ENCODE measurements at regions not wholly inside any gene's neighbourhood (a gene's known extent, or its start where the extent isn't known, plus 50 kb on each side); places are given as distances from the start of the nearest gene placed in this dataset.

DNA sequence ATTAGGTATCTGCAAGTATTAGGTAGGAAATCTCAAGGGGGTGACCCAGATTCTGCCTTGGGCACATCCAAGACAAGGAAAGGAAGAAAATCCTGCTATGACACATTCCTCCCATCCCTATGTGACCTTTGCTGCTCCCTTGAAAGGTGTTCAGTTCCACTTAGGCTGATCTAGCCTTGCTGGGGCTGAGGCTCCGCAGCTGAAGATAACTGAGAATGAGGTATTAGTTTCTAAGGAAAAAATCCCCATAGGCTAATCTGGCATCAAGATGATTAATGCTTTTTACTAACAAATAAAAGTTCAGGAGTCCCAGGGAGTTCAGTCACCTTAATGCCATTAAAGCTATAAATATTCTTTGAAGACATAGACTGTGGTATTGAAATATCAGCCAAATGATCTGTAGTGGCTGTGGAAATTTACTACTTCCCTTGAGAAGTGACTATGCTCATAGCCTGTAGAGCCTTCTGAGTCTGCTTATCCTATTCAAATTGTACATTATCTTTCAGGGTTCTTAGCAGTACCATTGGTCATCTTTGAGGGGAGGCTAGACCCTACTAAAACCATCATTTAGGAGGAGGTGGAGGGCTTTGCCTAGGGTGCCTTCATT, 239.9 kb upstream of the RAG2 start:
- ChIA-PET CTCF (ENCODE audit: unreplicated experiment) (no interaction called here), POLR2A (no interaction called here)
- Histone ChIP-seq H3K9me2 (ENCODE audit: insufficient read depth, low read length) (no peaks in the 10 kb centered on the region), H4K20me1 (ENCODE audit: insufficient read depth, low read length) (no peaks in the 10 kb centered on the region), H3K4me1 (ENCODE audit: insufficient read depth, low read length, poor library complexity, severe bottlenecking) (no peaks in the 10 kb centered on the region), H3K36me3 (ENCODE audit: insufficient read depth, low read length) (no peaks in the 10 kb centered on the region), H3K9me3 (ENCODE audit: low read length) (no peaks in the 10 kb centered on the region), H3K4me2 (ENCODE audit: low read length) (no peak overlapping the region), H3K27ac (ENCODE audit: low read depth, low read length, poor library complexity, severe bottlenecking) (no peak overlapping the region), H3K79me2 (ENCODE audit: insufficient read depth, low read depth, low read length) (no peaks in the 10 kb centered on the region), H3K4me3 (ENCODE audit: low read depth, low read length, poor library complexity, severe bottlenecking) (no peak overlapping the region), H2AFZ (ENCODE audit: low read length) (no peak overlapping the region)
- TF ChIP-seq, protein P1, sequence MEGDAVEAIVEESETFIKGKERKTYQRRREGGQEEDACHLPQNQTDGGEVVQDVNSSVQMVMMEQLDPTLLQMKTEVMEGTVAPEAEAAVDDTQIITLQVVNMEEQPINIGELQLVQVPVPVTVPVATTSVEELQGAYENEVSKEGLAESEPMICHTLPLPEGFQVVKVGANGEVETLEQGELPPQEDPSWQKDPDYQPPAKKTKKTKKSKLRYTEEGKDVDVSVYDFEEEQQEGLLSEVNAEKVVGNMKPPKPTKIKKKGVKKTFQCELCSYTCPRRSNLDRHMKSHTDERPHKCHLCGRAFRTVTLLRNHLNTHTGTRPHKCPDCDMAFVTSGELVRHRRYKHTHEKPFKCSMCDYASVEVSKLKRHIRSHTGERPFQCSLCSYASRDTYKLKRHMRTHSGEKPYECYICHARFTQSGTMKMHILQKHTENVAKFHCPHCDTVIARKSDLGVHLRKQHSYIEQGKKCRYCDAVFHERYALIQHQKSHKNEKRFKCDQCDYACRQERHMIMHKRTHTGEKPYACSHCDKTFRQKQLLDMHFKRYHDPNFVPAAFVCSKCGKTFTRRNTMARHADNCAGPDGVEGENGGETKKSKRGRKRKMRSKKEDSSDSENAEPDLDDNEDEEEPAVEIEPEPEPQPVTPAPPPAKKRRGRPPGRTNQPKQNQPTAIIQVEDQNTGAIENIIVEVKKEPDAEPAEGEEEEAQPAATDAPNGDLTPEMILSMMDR (conservative IDR thresholded peaks at IDR 0.05; ENCODE audit: low read length) = no peak
- TF ChIP-seq EZH2phosphoT487 (IDR thresholded peaks at IDR 0.05; ENCODE audit: borderline replicate concordance, low read depth, low read length) = no peak
- intact Hi-C loops (cut with micrococcal nuclease; ENCODE audit: unreplicated experiment) = no loop called here
- no peak for DNase-seq (ENCODE audit: low spot score)
- no TSS peak for BruUV-seq (replicated peaks)

DNA sequence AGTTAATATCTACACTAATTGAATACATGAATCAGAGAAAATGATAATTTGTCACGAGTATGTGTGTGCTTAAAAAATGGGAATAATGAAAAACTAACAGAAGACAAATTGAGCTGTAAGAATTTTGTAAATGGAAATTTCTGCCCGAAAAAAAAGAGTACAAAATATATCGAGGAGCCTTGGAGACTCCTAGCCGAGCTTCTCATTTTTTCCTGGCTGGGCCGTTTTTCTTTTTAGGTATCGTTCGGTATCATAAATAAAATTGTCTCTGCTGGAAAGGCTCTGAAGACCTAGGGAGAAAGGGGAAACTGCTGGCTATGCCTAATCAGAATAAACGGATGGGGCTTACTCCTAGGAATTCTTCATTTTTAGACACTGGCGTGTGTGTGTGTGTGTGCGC, 227.2 kb upstream of the RAG2 start:
- no peaks in the 10 kb centered on the region for H3K9me2 ChIP-seq (ENCODE audit: insufficient read depth, low read length)
- no peaks in the 10 kb centered on the region for H3K9me3 ChIP-seq (ENCODE audit: low read length)
- no peaks in the 10 kb centered on the region for H4K20me1 ChIP-seq (ENCODE audit: insufficient read depth, low read length)
- H2AFZ ChIP-seq (ENCODE audit: low read length) = no peak overlapping the region
- intact Hi-C loops (cut with micrococcal nuclease; ENCODE audit: unreplicated experiment) = no loop called here
- POLR2A ChIA-PET = interaction anchor here (0.6 kb wide), 1 partner anchor 451 kb away, joined by 3 read pairs; no protein-coding TSS in a partner anchor
- CTCF ChIA-PET (ENCODE audit: unreplicated experiment) = no interaction called here
- H3K4me3 ChIP-seq (ENCODE audit: low read depth, low read length, poor library complexity, severe bottlenecking) = no peak overlapping the region
- no TSS peak for BruUV-seq (replicated peaks)
- DNase-seq (ENCODE audit: low spot score) = no peak
- H3K4me1 ChIP-seq (ENCODE audit: insufficient read depth, low read length, poor library complexity, severe bottlenecking) = no peaks in the 10 kb centered on the region
- no peaks in the 10 kb centered on the region for H3K36me3 ChIP-seq (ENCODE audit: insufficient read depth, low read length)
- no peak overlapping the region for H3K27ac ChIP-seq (ENCODE audit: low read depth, low read length, poor library complexity, severe bottlenecking)
- H3K4me2 ChIP-seq (ENCODE audit: low read length) = no peak overlapping the region
- no peaks in the 10 kb centered on the region for H3K79me2 ChIP-seq (ENCODE audit: insufficient read depth, low read depth, low read length)
- TF ChIP-seq EZH2phosphoT487 (IDR thresholded peaks at IDR 0.05; ENCODE audit: borderline replicate concordance, low read depth, low read length) = no peak
- TF ChIP-seq, protein P1 (conservative IDR thresholded peaks at IDR 0.05; ENCODE audit: low read length) = no peak

DNA sequence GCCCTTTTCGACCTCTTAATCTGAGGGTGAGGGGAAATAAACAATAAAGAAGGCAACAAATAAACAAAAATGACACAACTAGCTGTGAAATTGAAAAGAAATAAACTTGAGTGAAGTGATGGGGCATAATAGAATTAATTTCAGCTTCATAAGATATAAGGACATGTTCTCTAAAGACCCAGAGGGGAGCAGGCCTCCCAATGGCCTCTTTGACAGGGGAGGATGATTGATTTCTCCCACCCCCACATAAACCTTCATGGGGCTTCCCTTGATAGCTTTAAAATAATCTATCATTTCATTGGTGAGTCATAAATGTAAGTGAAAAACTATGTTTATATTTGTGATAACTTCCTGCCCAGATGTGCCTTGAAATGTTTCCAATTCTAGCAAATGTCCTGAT, 226.3 kb upstream of the RAG2 start:
- no peak for DNase-seq (ENCODE audit: low spot score)
- POLR2A ChIA-PET = interaction anchor here (1.2 to 1.4 kb wide), 2 partner anchors 10 to 96 kb away, joined by 3 to 6 read pairs; no protein-coding TSS in a partner anchor
- Histone ChIP-seq H4K20me1 (ENCODE audit: insufficient read depth, low read length) (no peaks in the 10 kb centered on the region), H3K79me2 (ENCODE audit: insufficient read depth, low read depth, low read length) (no peaks in the 10 kb centered on the region), H3K36me3 (ENCODE audit: insufficient read depth, low read length) (no peaks in the 10 kb centered on the region), H3K4me3 (ENCODE audit: low read depth, low read length, poor library complexity, severe bottlenecking) (no peak overlapping the region), H3K27ac (ENCODE audit: low read depth, low read length, poor library complexity, severe bottlenecking) (no peak overlapping the region), H3K4me2 (ENCODE audit: low read length) (no peak overlapping the region), H3K4me1 (ENCODE audit: insufficient read depth, low read length, poor library complexity, severe bottlenecking) (no peaks in the 10 kb centered on the region), H3K9me3 (ENCODE audit: low read length) (no peaks in the 10 kb centered on the region), H2AFZ (ENCODE audit: low read length) (no peak overlapping the region), H3K9me2 (ENCODE audit: insufficient read depth, low read length) (no peaks in the 10 kb centered on the region)
- intact Hi-C loops (cut with micrococcal nuclease; ENCODE audit: unreplicated experiment) = no loop called here
- CTCF ChIA-PET (ENCODE audit: unreplicated experiment) = no interaction called here
- BruUV-seq (replicated peaks) = no TSS peak
- no peak for TF ChIP-seq EZH2phosphoT487 (IDR thresholded peaks at IDR 0.05; ENCODE audit: borderline replicate concordance, low read depth, low read length)

Data from OCI-LY7 (cell line).